ENCODE measurements at regions not wholly inside any gene's neighbourhood (a gene's known extent, or its start where the extent isn't known, plus 50 kb on each side); places are given as distances from the start of the nearest gene placed in this dataset.

- ChIA-PET POLR2A (no interaction called here), RAD21 (ENCODE audit: low non-redundant PET in 1 of 2, low total read pairs in 2 of 2, uncharacterized antibody in 2 of 2, unreplicated experiment in 2 of 2) (no interaction called here), CTCF (no interaction called here)
- ATAC-seq = no peak
- BruUV-seq (replicated peaks) = no TSS peak
- no peaks in the 10 kb centered on the region for H3K36me3 ChIP-seq (ENCODE audit: control insufficient read depth in 1 of 2, insufficient read depth in 2 of 2, low read length in 2 of 2)
- no peak for DNase-seq (ENCODE audit: low read depth, low spot score)
- H3K4me3 ChIP-seq (replicated peaks in 1 of 2; ENCODE audit: low read depth in 1 of 2, low read length in 2 of 2) = no peak overlapping the region
- no peaks in the 10 kb centered on the region for H3K79me2 ChIP-seq (ENCODE audit: insufficient read depth, low read length)
- no peaks in the 10 kb centered on the region for H3K9me3 ChIP-seq (ENCODE audit: control insufficient read depth in 1 of 2, insufficient read depth in 1 of 2, low read depth in 1 of 2, low read length in 2 of 2)
- H3K4me2 ChIP-seq (ENCODE audit: low read length) = no peak overlapping the region
- no peaks in the 10 kb centered on the region for H3K27me3 ChIP-seq (ENCODE audit: insufficient read depth, low read length)
- H2AFZ ChIP-seq (ENCODE audit: low read depth, low read length, poor library complexity, severe bottlenecking) = no peak overlapping the region
- TF ChIP-seq ATF3 (IDR thresholded peaks at IDR 0.05) (no peak), REST (IDR thresholded peaks at IDR 0.05; ENCODE audit: low read depth) (no peak), MAX (IDR thresholded peaks at IDR 0.05) (no peak), EZH2 (IDR thresholded peaks at IDR 0.05) (no peak), FOSL1 (IDR thresholded peaks at IDR 0.05; ENCODE audit: low read depth) (no peak), CBX3 (IDR thresholded peaks at IDR 0.05; ENCODE audit: low read depth) (no peak), CTCF (IDR thresholded peaks at IDR 0.05 in 2 of 3, conservative IDR thresholded peaks at IDR 0.05 in 1 of 3; ENCODE audit: borderline replicate concordance in 1 of 3, insufficient read depth in 1 of 3, low read depth in 2 of 3, low read length in 2 of 3) (no peak), SRF (IDR thresholded peaks at IDR 0.05; ENCODE audit: low read depth) (no peak), ZBTB33 (IDR thresholded peaks at IDR 0.05; ENCODE audit: extremely low read depth, insufficient replicate concordance, low read length) (no peak), POLR2AphosphoS5 (IDR thresholded peaks at IDR 0.05; ENCODE audit: low read depth, low read length) (no peak), TCF7L2 (IDR thresholded peaks at IDR 0.05; ENCODE audit: borderline replicate concordance, extremely low read depth, insufficient read depth, insufficient read length) (no peak)
- H3K27ac ChIP-seq (ENCODE audit: low read depth, low read length) = no peak overlapping the region
- intact Hi-C loops (cut with micrococcal nuclease) = no loop called here
- no peaks in the 10 kb centered on the region for H3K4me1 ChIP-seq (ENCODE audit: control insufficient read depth in 1 of 2, insufficient read depth in 2 of 2, low read length in 2 of 2)
- H4K20me1 ChIP-seq (ENCODE audit: insufficient read depth) = no peaks in the 10 kb centered on the region
- H3K9me2 ChIP-seq (ENCODE audit: insufficient read depth) = no peaks in the 10 kb centered on the region
- H3K9ac ChIP-seq (ENCODE audit: low read length) = no peak overlapping the region
Measured at GRCh38 chr4:180596888-180597483, 1646.2 kb upstream of the TENM3 start.

Data from HCT116 (cell line).